BJ (cell line): ENCODE measurements at regions not wholly inside any gene's neighbourhood (a gene's known extent, or its start where the extent isn't known, plus 50 kb on each side); places are given as distances from the start of the nearest gene placed in this dataset.

ENCODE experiments used
- CTCF ChIA-PET: fragments of 350-600 bp; formaldehyde crosslinking; extraction: SDS; loops from one replicate; lab custom pipeline; 2021; ENCODE audit warnings: antibody characterized with exemption, inconsistent platforms; lab: Yijun Ruan, JAX
- POLR2A ChIA-PET: fragments of 300-600 bp; sonication (Branson Sonifier 250); formaldehyde crosslinking; extraction: SDS; loops from one replicate; lab custom pipeline; 2021; ENCODE audit warnings: antibody characterized with exemption; lab: Charles Lee
- DNase-seq: peaks from one replicate; pipeline ENCODE4 v3.0.0-alpha.2; 2011; ENCODE audit warnings: low read depth
- H3K27me3 ChIP-seq: 2 replicates; pipeline ENCODE4 v1.6.0; 2011; ENCODE audit warnings: low read length; ENCODE audit not compliant: control insufficient read depth, insufficient read depth
- H3K36me3 ChIP-seq: 2 replicates; pipeline ENCODE4 v1.5.1; 2011; ENCODE audit warnings: low read length; ENCODE audit not compliant: control insufficient read depth, insufficient read depth
- H3K4me3 ChIP-seq: 2 replicates; pipeline ENCODE4 v1.5.1; 2011; ENCODE audit warnings: low read depth, mild to moderate bottlenecking, control low read depth, low read length
- CTCF ChIP-seq: IDR thresholded peaks from 2 replicates; pipeline ENCODE4 v1.5.1; 2011; ENCODE audit warnings: low read depth, mild to moderate bottlenecking, control low read depth, inconsistent platforms, low read length, moderate library complexity; ENCODE audit not compliant: insufficient read depth

GRCh38 chr11:130729193-130729592, 187.1 kb downstream of the SNX19 start:
- no peak for DNase-seq
- Histone ChIP-seq H3K36me3 (no peaks in the 10 kb centered on the region), H3K27me3 (no peaks in the 10 kb centered on the region), H3K4me3 (no peak overlapping the region)
- CTCF ChIA-PET: no interaction called here
- TF ChIP-seq CTCF: no peak
- POLR2A ChIA-PET: no interaction called here

- POLR2A ChIA-PET: no interaction called here
- no peak for TF ChIP-seq CTCF
- DNase-seq: no peak
These were observed 186.5 kb downstream of the SNX19 start for GRCh38 chr11:130729678-130730300.

GRCh38 chr11:130731401-130731800, 184.9 kb downstream of the SNX19 start:
- H3K36me3 ChIP-seq: no peaks in the 10 kb centered on the region
- H3K4me3 ChIP-seq: no peak overlapping the region
- CTCF ChIA-PET: no interaction called here
- TF ChIP-seq CTCF: no peak
- POLR2A ChIA-PET: no interaction called here
- H3K27me3 ChIP-seq: no peaks in the 10 kb centered on the region
- no peak for DNase-seq

More at GRCh38 chr11:130729678-130730300, 186.5 kb downstream of the SNX19 start:
- H3K27me3 ChIP-seq: no peaks in the 10 kb centered on the region
- no peak overlapping the region for H3K4me3 ChIP-seq
- no peaks in the 10 kb centered on the region for H3K36me3 ChIP-seq
- CTCF ChIA-PET: no interaction called here

- Histone ChIP-seq H3K36me3 (no peaks in the 10 kb centered on the region), H3K4me3 (no peak overlapping the region), H3K27me3 (no peaks in the 10 kb centered on the region)
- no peak for TF ChIP-seq CTCF
- POLR2A ChIA-PET: no interaction called here
- no peak for DNase-seq
- CTCF ChIA-PET: no interaction called here
These were observed 183.8 kb downstream of the SNX19 start for GRCh38 chr11:130732476-130732875.

- no peaks in the 10 kb centered on the region for H3K27me3 ChIP-seq
- ChIA-PET POLR2A (interaction anchor here (0.7 kb wide), 1 partner anchor 33 kb away, joined by 3 read pairs; no protein-coding TSS in a partner anchor), CTCF (interaction anchor here (0.7 to 3.2 kb wide), 7 partner anchors 10 to 123 kb away, joined by 3 to 10 read pairs (median 4); no protein-coding TSS in a partner anchor)
- no peak overlapping the region for H3K4me3 ChIP-seq
- no peaks in the 10 kb centered on the region for H3K36me3 ChIP-seq
- DNase-seq: no peak
- no peak for TF ChIP-seq CTCF
These were observed 179.0 kb downstream of the SNX19 start for GRCh38 chr11:130737041-130737830.
